Loucy (cell line): ENCODE measurements at regions not wholly inside any gene's neighbourhood (a gene's known extent, or its start where the extent isn't known, plus 50 kb on each side); places are given as distances from the start of the nearest gene placed in this dataset.
"Not testable (repeated sequence)": the region's sequence is repeated elsewhere in the genome, so short reads cannot be mapped to it uniquely, and the experiment has no call there.

Source experiments
- H2AFZ ChIP-seq: fragments of 200-600 bp; sonication (generic); 2 replicates; pipeline ENCODE4 v1.6.0; 2016; ENCODE audit warnings: antibody characterized with exemption, mild to moderate bottlenecking, low read length, moderate library complexity
- H3F3A ChIP-seq: fragments of 200-600 bp; 2 replicates; pipeline ENCODE4 v1.6.0; 2016; ENCODE audit warnings: antibody characterized with exemption, low read depth, mild to moderate bottlenecking
- H3K27me3 ChIP-seq: fragments of 200-600 bp; sonication (generic); 2 replicates; pipeline ENCODE4 v1.6.1; 2014; ENCODE audit warnings: low read length, mild to moderate bottlenecking; ENCODE audit not compliant: insufficient read depth, poor library complexity, severe bottlenecking
- H3K36me3 ChIP-seq: fragments of 200-600 bp; sonication (generic); 2 replicates; pipeline ENCODE4 v1.6.1; 2016; ENCODE audit warnings: low read length; ENCODE audit not compliant: insufficient read depth
- H3K4me1 ChIP-seq: fragments of 200-600 bp; sonication (generic); 2 replicates; pipeline ENCODE4 v1.5.1; 2014; ENCODE audit warnings: low read length, mild to moderate bottlenecking; ENCODE audit not compliant: insufficient read depth, poor library complexity, severe bottlenecking
- H3K4me2 ChIP-seq: fragments of 200-600 bp; sonication (generic); 2 replicates; pipeline ENCODE4 v1.6.0; 2014; ENCODE audit warnings: antibody characterized with exemption, low read length, low read depth, mild to moderate bottlenecking; ENCODE audit not compliant: poor library complexity, severe bottlenecking
- H3K4me3 ChIP-seq: fragments of 200-600 bp; sonication (generic); 2 replicates; pipeline ENCODE4 v1.5.1; 2014; ENCODE audit warnings: low read length, mild to moderate bottlenecking, mixed read lengths; ENCODE audit not compliant: poor library complexity, severe bottlenecking
- H3K79me2 ChIP-seq: fragments of 200-600 bp; sonication (generic); 2 replicates; pipeline ENCODE4 v1.6.1; 2014; ENCODE audit warnings: low read length; ENCODE audit not compliant: insufficient read depth
- H3K9ac ChIP-seq: fragments of 200-600 bp; sonication (generic); 2 replicates; pipeline ENCODE4 v1.6.0; 2014; ENCODE audit warnings: mild to moderate bottlenecking, low read depth, low read length, moderate library complexity; ENCODE audit not compliant: poor library complexity, severe bottlenecking
- H3K9me2 ChIP-seq: fragments of 200-600 bp; sonication (generic); replicated peaks from 2 replicates; pipeline ENCODE4 v1.6.1; 2016; ENCODE audit warnings: low read depth, low read length, mixed read lengths
- H3K9me3 ChIP-seq: fragments of 200-600 bp; sonication (generic); 2 replicates; pipeline ENCODE4 v1.6.1; 2014; ENCODE audit warnings: mild to moderate bottlenecking, antibody characterized with exemption, low read length, low read depth; ENCODE audit not compliant: insufficient read depth
- H4K20me1 ChIP-seq: fragments of 200-600 bp; sonication (generic); 2 replicates; pipeline ENCODE4 v1.6.0; 2014; ENCODE audit warnings: antibody characterized with exemption, low read length, mild to moderate bottlenecking; ENCODE audit not compliant: insufficient read depth, poor library complexity, severe bottlenecking
- CTCF ChIP-seq: fragments of 200-600 bp; sonication (generic); conservative IDR thresholded peaks from 2 replicates; pipeline ENCODE4 v1.5.1; 2014; ENCODE audit warnings: mild to moderate bottlenecking, antibody characterized with exemption, low read length
- EZH2phosphoT487 ChIP-seq: fragments of 200-600 bp; IDR thresholded peaks from 2 replicates; pipeline ENCODE4 v1.6.1; 2018; ENCODE audit warnings: antibody characterized with exemption, mild to moderate bottlenecking, moderate library complexity, borderline replicate concordance

- H4K20me1 ChIP-seq = no peaks in the 10 kb centered on the region
- H3K9me2 ChIP-seq = no peaks in the 10 kb centered on the region
- H3K9ac ChIP-seq = no peak overlapping the region
- no peak overlapping the region for H3K4me2 ChIP-seq
- TF ChIP-seq EZH2phosphoT487 (no peak), CTCF (no peak)
- H3K27me3 ChIP-seq = no peaks in the 10 kb centered on the region
- no peaks in the 10 kb centered on the region for H3K79me2 ChIP-seq
- no peaks in the 10 kb centered on the region for H3F3A ChIP-seq
- H3K4me3 ChIP-seq = no peak overlapping the region
- H3K4me1 ChIP-seq = no peaks in the 10 kb centered on the region
- no peak overlapping the region for H2AFZ ChIP-seq
- H3K36me3 ChIP-seq = no peaks in the 10 kb centered on the region
- H3K9me3 ChIP-seq = no peaks in the 10 kb centered on the region
Observed at GRCh38 chr13:26853323-26853722, 92.7 kb upstream of the GPR12 start.

DNA sequence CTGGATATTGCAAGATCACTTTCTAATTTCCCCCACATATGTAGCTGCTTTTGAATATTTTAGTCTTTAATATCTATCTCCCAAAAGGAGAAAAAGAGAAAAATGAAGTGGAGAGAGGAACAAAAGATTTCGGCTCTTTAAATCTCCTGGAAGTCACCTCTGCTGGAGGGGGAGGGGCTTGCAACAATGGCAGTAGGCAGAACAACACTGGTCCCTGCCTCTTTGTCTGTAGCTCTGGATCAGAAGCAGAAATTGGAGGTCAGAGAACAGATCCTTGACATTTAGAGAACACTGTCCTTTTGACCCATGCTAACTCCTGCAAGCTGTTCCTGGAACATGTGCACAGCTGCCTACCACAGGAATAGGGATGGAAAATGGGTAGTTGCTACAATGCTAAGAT, 86.7 kb upstream of the GPR12 start:
- no peak overlapping the region for H3K4me2 ChIP-seq
- H3K79me2 ChIP-seq = no peaks in the 10 kb centered on the region
- TF ChIP-seq EZH2phosphoT487 = no peak
- no peak for TF ChIP-seq CTCF
- no peaks in the 10 kb centered on the region for H3K36me3 ChIP-seq
- no peaks in the 10 kb centered on the region for H4K20me1 ChIP-seq
- H3K9me3 ChIP-seq = no peaks in the 10 kb centered on the region
- H3K4me3 ChIP-seq = no peak overlapping the region
- no peaks in the 10 kb centered on the region for H3K27me3 ChIP-seq
- no peaks in the 10 kb centered on the region for H3K9me2 ChIP-seq
- no peak overlapping the region for H2AFZ ChIP-seq
- no peak overlapping the region for H3K9ac ChIP-seq
- no peaks in the 10 kb centered on the region for H3K4me1 ChIP-seq
- no peaks in the 10 kb centered on the region for H3F3A ChIP-seq

- H4K20me1 ChIP-seq, H3K79me2 ChIP-seq, H3K4me2 ChIP-seq, H3K9ac ChIP-seq, H3K9me2 ChIP-seq, H3K27me3 ChIP-seq, H2AFZ ChIP-seq, H3K4me1 ChIP-seq, H3K36me3 ChIP-seq, H3F3A ChIP-seq, H3K4me3 ChIP-seq, H3K9me3 ChIP-seq: not testable (repeated sequence)
Observed at GRCh38 chr13:26845063-26845462, 84.5 kb upstream of the GPR12 start.

- TF ChIP-seq EZH2phosphoT487 = no peak
- TF ChIP-seq CTCF = no peak
- Histone ChIP-seq H3K9ac (no peak overlapping the region), H4K20me1 (no peaks in the 10 kb centered on the region), H3K36me3 (no peaks in the 10 kb centered on the region), H2AFZ (no peak overlapping the region), H3F3A (no peaks in the 10 kb centered on the region), H3K9me3 (no peaks in the 10 kb centered on the region), H3K27me3 (no peaks in the 10 kb centered on the region), H3K79me2 (no peaks in the 10 kb centered on the region), H3K4me2 (no peak overlapping the region), H3K9me2 (no peaks in the 10 kb centered on the region), H3K4me3 (no peak overlapping the region), H3K4me1 (no peaks in the 10 kb centered on the region)
Observed at GRCh38 chr13:26839682-26840081, 79.1 kb upstream of the GPR12 start.
